Kidney (tissue), 13 donors: ENCODE measurements at regions not wholly inside any gene's neighbourhood (a gene's known extent, or its start where the extent isn't known, plus 50 kb on each side); places are given as distances from the start of the nearest gene placed in this dataset.

Source experiments
- DNase-seq, 5 donors: peaks; one replicate each; pipeline ENCODE4 v3.0.0-alpha.2; 2013 to 2020
- FAIRE-seq: peaks from 2 replicates; lab custom pipeline; 2012; peaks lifted over from hg19 to GRCh38; lab: Jason Lieb, UNC
- H3K27ac ChIP-seq, 2 donors: one replicate each; pipeline ENCODE4 v1.7.0; 2013; ENCODE audit warnings: low read depth in 2 of 2, low read length in 2 of 2, inconsistent platforms in 1 of 2
- H3K27me3 ChIP-seq: one replicate; pipeline ENCODE4 v1.7.1; 2013; ENCODE audit warnings: low read length, inconsistent platforms; ENCODE audit not compliant: control insufficient read depth, insufficient read depth
- H3K36me3 ChIP-seq, 3 donors: one replicate each; pipeline versions ENCODE4 v1.7.0 to v1.7.1; 2013; ENCODE audit warnings: low read length in 3 of 3, control low read depth in 1 of 3, inconsistent platforms in 1 of 3; ENCODE audit not compliant: insufficient read depth in 3 of 3, control insufficient read depth in 2 of 3
- H3K4me1 ChIP-seq, 3 donors: one replicate each; pipeline versions ENCODE4 v1.7.0 to v1.7.1; 2013; ENCODE audit warnings: low read length in 3 of 3, inconsistent platforms in 1 of 3, low read depth in 1 of 3; ENCODE audit not compliant: control insufficient read depth in 2 of 3, insufficient read depth in 2 of 3
- H3K4me3 ChIP-seq, 3 donors: one replicate each; pipeline versions ENCODE4 v1.7.0 to v1.8.1; 2013; ENCODE audit warnings: low read length in 3 of 3, control low read depth in 1 of 3, inconsistent platforms in 1 of 3
- H3K9ac ChIP-seq, 3 donors: one replicate each; pipeline versions ENCODE4 v1.7.0 to v1.7.1; 2013; ENCODE audit warnings: low read length in 3 of 3, control low read depth in 1 of 3, inconsistent platforms in 1 of 3
- H3K9me3 ChIP-seq, 3 donors: one replicate each; pipeline versions ENCODE4 v1.7.0 to v1.7.1; 2013; ENCODE audit warnings: low read length in 3 of 3, control low read depth in 1 of 3, inconsistent platforms in 1 of 3; ENCODE audit not compliant: control insufficient read depth in 2 of 3, insufficient read depth in 1 of 3
- CTCF ChIP-seq: IDR thresholded peaks from 3 replicates; pipeline ENCODE4 v1.5.1; 2012; ENCODE audit warnings: mild to moderate bottlenecking, moderate library complexity, borderline replicate concordance; ENCODE audit not compliant: insufficient read depth; ENCODE audit errors: extremely low read depth
- intact Hi-C: fragments of 100-400 bp; cut with DNase I; formaldehyde crosslinking; loops from one replicate; pipeline ENCODE4 v1.11.1; 2022
- donor health status: control.
- donor health status: control.
- donor health status: control.
- donor health status: control.
- donor health status: control.
- donor health status: DM: yes; HTN: yes; CAD: no.
- donor health status: Normal renal cell carcinoma (clear cell type).

GRCh38 chr7:81014908-81015307, 96.1 kb upstream of the SEMA3C start:
- DNase-seq (no peak), FAIRE-seq (no peak)
- no peaks in the 10 kb centered on the region for H3K27me3 ChIP-seq
- no peaks in the 10 kb centered on the region for H3K9me3 ChIP-seq
- intact Hi-C loops: no loop called here
- H3K4me3 ChIP-seq: no peak overlapping the region
- no peaks in the 10 kb centered on the region for H3K4me1 ChIP-seq
- H3K36me3 ChIP-seq: no peaks in the 10 kb centered on the region
- H3K9ac ChIP-seq: no peak overlapping the region
- TF ChIP-seq CTCF: no peak
- no peak overlapping the region for H3K27ac ChIP-seq

DNA sequence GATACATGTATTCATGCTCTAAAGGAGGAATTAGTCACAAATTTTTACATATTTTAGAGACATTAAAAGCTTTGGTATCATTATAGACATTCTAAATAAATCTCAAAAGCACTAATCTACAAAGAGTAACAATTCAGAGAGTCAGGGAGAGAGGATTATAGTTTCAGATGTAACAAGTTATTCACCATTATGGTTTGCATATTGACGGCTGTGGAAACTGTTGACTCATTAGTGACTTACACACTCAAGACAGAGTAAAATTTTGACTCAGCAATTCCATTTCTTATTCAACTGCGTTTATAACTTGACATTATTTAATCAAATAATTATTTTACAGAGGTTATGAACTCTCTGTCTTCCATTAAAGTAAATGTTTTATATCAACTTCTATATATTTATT, 95.4 kb upstream of the SEMA3C start:
- Histone ChIP-seq H3K27me3 (no peaks in the 10 kb centered on the region), H3K9ac (no peak overlapping the region), H3K27ac (no peak overlapping the region), H3K4me3 (no peak overlapping the region), H3K36me3 (no peaks in the 10 kb centered on the region), H3K4me1 (no peaks in the 10 kb centered on the region), H3K9me3 (no peaks in the 10 kb centered on the region)
- intact Hi-C loops: no loop called here
- no peak for TF ChIP-seq CTCF
- DNase-seq (no peak), FAIRE-seq (no peak)

DNA sequence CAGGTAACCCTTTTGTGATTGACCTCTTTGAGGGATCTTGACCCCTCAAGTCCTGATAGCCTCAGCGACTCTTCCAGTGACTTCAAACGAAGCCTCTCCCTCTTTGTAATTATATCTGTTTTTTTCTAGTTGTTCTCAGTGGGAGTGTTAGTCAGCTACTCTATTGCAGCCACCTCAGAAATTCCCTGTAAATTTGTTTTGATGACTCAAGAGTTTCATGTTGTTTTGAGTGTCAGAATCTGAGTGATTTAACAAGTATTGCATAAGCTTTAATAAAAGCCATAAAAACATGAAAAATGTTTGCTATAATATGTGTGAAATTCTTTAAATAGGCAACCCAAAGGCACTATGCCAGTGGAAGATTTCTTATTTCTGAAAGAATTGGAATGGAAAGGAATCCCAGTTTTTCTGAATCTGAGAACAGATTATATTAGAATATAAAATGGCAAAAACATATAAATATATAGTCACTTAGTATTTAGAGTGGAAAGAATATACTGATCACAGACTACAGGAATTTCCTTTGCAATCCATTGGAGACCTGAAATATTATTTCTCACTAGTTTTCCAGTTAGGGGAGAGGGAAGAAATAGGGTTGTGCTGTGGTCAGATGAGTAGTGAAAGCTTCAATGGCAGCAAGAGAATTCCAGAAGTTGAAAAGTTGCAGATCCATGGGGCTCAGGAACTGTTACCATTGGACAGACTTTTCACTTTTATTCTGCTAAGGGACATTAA, 94.4 kb upstream of the SEMA3C start:
- no peak for TF ChIP-seq CTCF
- H3K27ac ChIP-seq: no peak overlapping the region
- H3K9ac ChIP-seq: no peak overlapping the region
- no peak for FAIRE-seq
- no peaks in the 10 kb centered on the region for H3K9me3 ChIP-seq
- no peaks in the 10 kb centered on the region for H3K27me3 ChIP-seq
- peak in 2 of 5 donors; percentile 10 to 14 for DNase-seq
- no peaks in the 10 kb centered on the region for H3K4me1 ChIP-seq
- intact Hi-C loops: no loop called here
- no peaks in the 10 kb centered on the region for H3K36me3 ChIP-seq
- H3K4me3 ChIP-seq: no peak overlapping the region

GRCh38 chr7:81008901-81009300, 90.0 kb upstream of the SEMA3C start:
- TF ChIP-seq CTCF: no peak
- H3K9me3 ChIP-seq: no peaks in the 10 kb centered on the region
- DNase-seq (no peak), FAIRE-seq (no peak)
- intact Hi-C loops: no loop called here
- no peaks in the 10 kb centered on the region for H3K27me3 ChIP-seq
- no peak overlapping the region for H3K9ac ChIP-seq
- H3K4me3 ChIP-seq: no peak overlapping the region
- H3K4me1 ChIP-seq: no peaks in the 10 kb centered on the region
- H3K27ac ChIP-seq: no peak overlapping the region
- no peaks in the 10 kb centered on the region for H3K36me3 ChIP-seq
